Neural progenitor cell (in vitro differentiated cells): ENCODE measurements at regions not wholly inside any gene's neighbourhood (a gene's known extent, or its start where the extent isn't known, plus 50 kb on each side); places are given as distances from the start of the nearest gene placed in this dataset.
"Not testable (repeated sequence)": the region's sequence is repeated elsewhere in the genome, so short reads cannot be mapped to it uniquely, and the experiment has no call there.

Source experiments
- EZH2 ChIP-seq: fragments of 200-600 bp; sonication (generic); IDR thresholded peaks from 2 replicates; pipeline ENCODE4 v1.6.1; 2017; ENCODE audit warnings: antibody characterized with exemption, mild to moderate bottlenecking, moderate library complexity
- TF ChIP-seq, protein P1 (sequence below): fragments of 200-600 bp; sonication (generic); IDR thresholded peaks from 2 replicates; pipeline ENCODE4 v1.5.1; 2017; ENCODE audit warnings: antibody characterized with exemption, mild to moderate bottlenecking

- TF ChIP-seq, protein P1, sequence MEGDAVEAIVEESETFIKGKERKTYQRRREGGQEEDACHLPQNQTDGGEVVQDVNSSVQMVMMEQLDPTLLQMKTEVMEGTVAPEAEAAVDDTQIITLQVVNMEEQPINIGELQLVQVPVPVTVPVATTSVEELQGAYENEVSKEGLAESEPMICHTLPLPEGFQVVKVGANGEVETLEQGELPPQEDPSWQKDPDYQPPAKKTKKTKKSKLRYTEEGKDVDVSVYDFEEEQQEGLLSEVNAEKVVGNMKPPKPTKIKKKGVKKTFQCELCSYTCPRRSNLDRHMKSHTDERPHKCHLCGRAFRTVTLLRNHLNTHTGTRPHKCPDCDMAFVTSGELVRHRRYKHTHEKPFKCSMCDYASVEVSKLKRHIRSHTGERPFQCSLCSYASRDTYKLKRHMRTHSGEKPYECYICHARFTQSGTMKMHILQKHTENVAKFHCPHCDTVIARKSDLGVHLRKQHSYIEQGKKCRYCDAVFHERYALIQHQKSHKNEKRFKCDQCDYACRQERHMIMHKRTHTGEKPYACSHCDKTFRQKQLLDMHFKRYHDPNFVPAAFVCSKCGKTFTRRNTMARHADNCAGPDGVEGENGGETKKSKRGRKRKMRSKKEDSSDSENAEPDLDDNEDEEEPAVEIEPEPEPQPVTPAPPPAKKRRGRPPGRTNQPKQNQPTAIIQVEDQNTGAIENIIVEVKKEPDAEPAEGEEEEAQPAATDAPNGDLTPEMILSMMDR = not testable (repeated sequence)
- not testable (repeated sequence) for TF ChIP-seq EZH2
Observed at GRCh38 chr12:67110345-67110744, 158.8 kb upstream of the CAND1 start.
